ENCODE measurements at regions not wholly inside any gene's neighbourhood (a gene's known extent, or its start where the extent isn't known, plus 50 kb on each side); places are given as distances from the start of the nearest gene placed in this dataset.

- TF ChIP-seq CTCF (IDR thresholded peaks at IDR 0.05): no peak
- ATAC-seq (no peak), DNase-seq (no peak)
- Histone ChIP-seq H3K4me1 (peaks cover 0 to 20% (median 10%) of the 10 kb centered on the region in 9 donors), H3K27ac (peak overlapping the region in 1 of 10 donors; percentile 77), H3K9me3 (no peaks in the 10 kb centered on the region), H3K4me3 (no peak overlapping the region), H3K27me3 (no peaks in the 10 kb centered on the region), H3K36me3 (no peaks in the 10 kb centered on the region)
- 68 to 83% methylated on average over 3 of the region's 3 CpGs for WGBS, 2 donors
- intact Hi-C loops (cut with DNase I): no loop called here
Observed at GRCh38 chr12:19947344-19947743, 421.0 kb upstream of the PDE3A start.

GRCh38 chr12:19951664-19952063 lies 416.7 kb upstream of the PDE3A start:
- Histone ChIP-seq H3K27me3 (no peaks in the 10 kb centered on the region), H3K4me3 (no peak overlapping the region), H3K36me3 (no peaks in the 10 kb centered on the region), H3K9me3 (no peaks in the 10 kb centered on the region), H3K27ac (peak overlapping the region in 4 of 10 donors; percentile 0 to 27 (median 19)), H3K4me1 (peaks cover 0 to 23% (median 3%) of the 10 kb centered on the region in 9 donors)
- DNase-seq (no peak), ATAC-seq (no peak)
- no peak for TF ChIP-seq CTCF (IDR thresholded peaks at IDR 0.05)
- intact Hi-C loops (cut with DNase I): loop anchor here in 1 of 10 donors (5.0 kb wide), 1 partner anchor 104 kb away; no protein-coding TSS in a partner anchor
- WGBS, 2 donors: 38 to 39% methylated on average over 4 of the region's 4 CpGs

- intact Hi-C loops (cut with DNase I): loop anchor here in 1 of 10 donors (5.0 kb wide), 1 partner anchor 106 kb away; no protein-coding TSS in a partner anchor
- no peak for TF ChIP-seq CTCF (IDR thresholded peaks at IDR 0.05)
- Histone ChIP-seq H3K36me3 (no peaks in the 10 kb centered on the region), H3K4me3 (no peak overlapping the region), H3K4me1 (peaks cover 0 to 21% (median 0%) of the 10 kb centered on the region in 9 donors), H3K27me3 (no peaks in the 10 kb centered on the region), H3K9me3 (no peaks in the 10 kb centered on the region), H3K27ac (peak overlapping the region; percentile 7 to 81 (median 62))
- no peak for DNase-seq
- WGBS, 2 donors: 30 to 49% methylated on average over 1 of the region's 1 CpG
- peak in 7 of 8 donors; percentile 29 to 70 (median 51) for ATAC-seq
Observed at GRCh38 chr12:19953734-19954133, 414.6 kb upstream of the PDE3A start.

- no peaks in the 10 kb centered on the region for H3K36me3 ChIP-seq
- H3K4me3 ChIP-seq: no peak overlapping the region
- peaks cover 0 to 21% (median 0%) of the 10 kb centered on the region in 9 donors for H3K4me1 ChIP-seq
- ATAC-seq: peak in 7 of 8 donors; percentile 65 to 93 (median 84)
- intact Hi-C loops (cut with DNase I): loop anchor here in 1 of 10 donors (5.0 kb wide), 1 partner anchor 107 kb away; no protein-coding TSS in a partner anchor
- no peaks in the 10 kb centered on the region for H3K9me3 ChIP-seq
- H3K27me3 ChIP-seq: no peaks in the 10 kb centered on the region
- WGBS, 2 donors: 39 to 63% methylated on average over 4 of the region's 4 CpGs
- H3K27ac ChIP-seq: peak overlapping the region; percentile 7 to 81 (median 62)
- DNase-seq: peak in 1 of 2 donors; percentile 13
- no peak for TF ChIP-seq CTCF (IDR thresholded peaks at IDR 0.05)
Observed at GRCh38 chr12:19954163-19954562, 414.2 kb upstream of the PDE3A start.

All from heart right ventricle (tissue), 16 donors.